Mucosa of rectum (tissue), 2 donors: ENCODE measurements at regions not wholly inside any gene's neighbourhood (a gene's known extent, or its start where the extent isn't known, plus 50 kb on each side); places are given as distances from the start of the nearest gene placed in this dataset.

Experiments used
- H3K27ac ChIP-seq, 2 donors: one replicate each; pipeline ENCODE4 v1.7.0; 2013; ENCODE audit warnings: inconsistent platforms in 2 of 2, low read depth in 2 of 2, low read length in 2 of 2
- H3K27me3 ChIP-seq, 2 donors: one replicate each; pipeline ENCODE4 v1.7.0; 2013; ENCODE audit warnings: low read length in 2 of 2; ENCODE audit not compliant: control insufficient read depth in 2 of 2, insufficient read depth in 2 of 2
- H3K36me3 ChIP-seq, 2 donors: one replicate each; pipeline ENCODE4 v1.7.0; 2013; ENCODE audit warnings: low read length in 2 of 2; ENCODE audit not compliant: control insufficient read depth in 2 of 2, insufficient read depth in 2 of 2
- H3K4me1 ChIP-seq, 2 donors: one replicate each; pipeline ENCODE4 v1.7.0; 2013; ENCODE audit warnings: low read length in 2 of 2, mild to moderate bottlenecking in 1 of 2; ENCODE audit not compliant: control insufficient read depth in 2 of 2, insufficient read depth in 2 of 2
- H3K4me3 ChIP-seq, 2 donors: one replicate each; pipeline ENCODE4 v1.7.0; 2013; ENCODE audit warnings: low read length in 2 of 2
- H3K9ac ChIP-seq, 2 donors: one replicate each; pipeline ENCODE4 v1.7.0; 2013; ENCODE audit warnings: low read length in 2 of 2, low read depth in 1 of 2, mild to moderate bottlenecking in 1 of 2
- H3K9me3 ChIP-seq, 2 donors: one replicate each; pipeline ENCODE4 v1.7.0; 2013; ENCODE audit warnings: low read length in 2 of 2; ENCODE audit not compliant: control insufficient read depth in 2 of 2
- donor health status: healthy.
- donor health status: Normal muscosa, but diverticular disease.

GRCh38 chr15:39326306-39326975 is 254.4 kb upstream of the THBS1 start:
- H3K9me3 ChIP-seq: no peaks in the 10 kb centered on the region
- no peaks in the 10 kb centered on the region for H3K4me1 ChIP-seq
- no peaks in the 10 kb centered on the region for H3K36me3 ChIP-seq
- no peak overlapping the region for H3K4me3 ChIP-seq
- H3K27me3 ChIP-seq: no peaks in the 10 kb centered on the region
- H3K9ac ChIP-seq: no peak overlapping the region
- no peak overlapping the region for H3K27ac ChIP-seq

GRCh38 chr15:39327005-39327730 is 253.7 kb upstream of the THBS1 start:
- no peaks in the 10 kb centered on the region for H3K9me3 ChIP-seq
- H3K9ac ChIP-seq: no peak overlapping the region
- no peak overlapping the region for H3K4me3 ChIP-seq
- H3K27ac ChIP-seq: no peak overlapping the region
- H3K27me3 ChIP-seq: no peaks in the 10 kb centered on the region
- no peaks in the 10 kb centered on the region for H3K36me3 ChIP-seq
- H3K4me1 ChIP-seq: no peaks in the 10 kb centered on the region

- Histone ChIP-seq H3K9ac (no peak overlapping the region), H3K9me3 (no peaks in the 10 kb centered on the region), H3K27me3 (no peaks in the 10 kb centered on the region), H3K27ac (no peak overlapping the region), H3K36me3 (no peaks in the 10 kb centered on the region), H3K4me3 (no peak overlapping the region), H3K4me1 (no peaks in the 10 kb centered on the region)
Observed at GRCh38 chr15:39330061-39330460, 250.8 kb upstream of the THBS1 start.

- no peak overlapping the region for H3K9ac ChIP-seq
- no peak overlapping the region for H3K4me3 ChIP-seq
- H3K36me3 ChIP-seq: no peaks in the 10 kb centered on the region
- no peaks in the 10 kb centered on the region for H3K9me3 ChIP-seq
- H3K4me1 ChIP-seq: no peaks in the 10 kb centered on the region
- H3K27ac ChIP-seq: no peak overlapping the region
- no peaks in the 10 kb centered on the region for H3K27me3 ChIP-seq
Observed at GRCh38 chr15:39331584-39331983, 249.3 kb upstream of the THBS1 start.

GRCh38 chr15:39332846-39333245 is 248.0 kb upstream of the THBS1 start:
- no peaks in the 10 kb centered on the region for H3K9me3 ChIP-seq
- no peak overlapping the region for H3K9ac ChIP-seq
- H3K4me1 ChIP-seq: no peaks in the 10 kb centered on the region
- no peaks in the 10 kb centered on the region for H3K36me3 ChIP-seq
- no peak overlapping the region for H3K4me3 ChIP-seq
- no peak overlapping the region for H3K27ac ChIP-seq
- no peaks in the 10 kb centered on the region for H3K27me3 ChIP-seq

- Histone ChIP-seq H3K4me3 (no peak overlapping the region), H3K9me3 (no peaks in the 10 kb centered on the region), H3K9ac (no peak overlapping the region), H3K27ac (no peak overlapping the region), H3K27me3 (no peaks in the 10 kb centered on the region), H3K4me1 (no peaks in the 10 kb centered on the region), H3K36me3 (no peaks in the 10 kb centered on the region)
Observed at GRCh38 chr15:39333393-39333792, 247.5 kb upstream of the THBS1 start.

GRCh38 chr15:39333896-39334295 is 247.0 kb upstream of the THBS1 start:
- Histone ChIP-seq H3K4me1 (no peaks in the 10 kb centered on the region), H3K9me3 (no peaks in the 10 kb centered on the region), H3K27me3 (no peaks in the 10 kb centered on the region), H3K4me3 (no peak overlapping the region), H3K36me3 (no peaks in the 10 kb centered on the region), H3K9ac (no peak overlapping the region), H3K27ac (no peak overlapping the region)

- H3K27ac ChIP-seq: no peak overlapping the region
- H3K36me3 ChIP-seq: no peaks in the 10 kb centered on the region
- H3K27me3 ChIP-seq: no peaks in the 10 kb centered on the region
- H3K9me3 ChIP-seq: no peaks in the 10 kb centered on the region
- H3K4me3 ChIP-seq: no peak overlapping the region
- no peak overlapping the region for H3K9ac ChIP-seq
- no peaks in the 10 kb centered on the region for H3K4me1 ChIP-seq
Observed at GRCh38 chr15:39336926-39337325, 244.0 kb upstream of the THBS1 start.

- no peaks in the 10 kb centered on the region for H3K36me3 ChIP-seq
- no peak overlapping the region for H3K27ac ChIP-seq
- no peak overlapping the region for H3K4me3 ChIP-seq
- no peaks in the 10 kb centered on the region for H3K27me3 ChIP-seq
- no peaks in the 10 kb centered on the region for H3K9me3 ChIP-seq
- no peaks in the 10 kb centered on the region for H3K4me1 ChIP-seq
- no peak overlapping the region for H3K9ac ChIP-seq
Observed at GRCh38 chr15:39338251-39338650, 242.6 kb upstream of the THBS1 start.

- H3K9me3 ChIP-seq: no peaks in the 10 kb centered on the region
- no peaks in the 10 kb centered on the region for H3K36me3 ChIP-seq
- H3K4me3 ChIP-seq: no peak overlapping the region
- H3K27ac ChIP-seq: no peak overlapping the region
- H3K9ac ChIP-seq: no peak overlapping the region
- no peaks in the 10 kb centered on the region for H3K4me1 ChIP-seq
- H3K27me3 ChIP-seq: no peaks in the 10 kb centered on the region
Observed at GRCh38 chr15:39340903-39341645, 239.8 kb upstream of the THBS1 start.
